Loucy (cell line): ENCODE measurements at regions not wholly inside any gene's neighbourhood (a gene's known extent, or its start where the extent isn't known, plus 50 kb on each side); places are given as distances from the start of the nearest gene placed in this dataset.

ENCODE experiments used
- CTCF ChIP-seq: fragments of 200-600 bp; sonication (generic); conservative IDR thresholded peaks from 2 replicates; pipeline ENCODE4 v1.5.1; 2014; ENCODE audit warnings: mild to moderate bottlenecking, antibody characterized with exemption, low read length
- EZH2phosphoT487 ChIP-seq: fragments of 200-600 bp; IDR thresholded peaks from 2 replicates; pipeline ENCODE4 v1.6.1; 2018; ENCODE audit warnings: antibody characterized with exemption, mild to moderate bottlenecking, moderate library complexity, borderline replicate concordance

DNA sequence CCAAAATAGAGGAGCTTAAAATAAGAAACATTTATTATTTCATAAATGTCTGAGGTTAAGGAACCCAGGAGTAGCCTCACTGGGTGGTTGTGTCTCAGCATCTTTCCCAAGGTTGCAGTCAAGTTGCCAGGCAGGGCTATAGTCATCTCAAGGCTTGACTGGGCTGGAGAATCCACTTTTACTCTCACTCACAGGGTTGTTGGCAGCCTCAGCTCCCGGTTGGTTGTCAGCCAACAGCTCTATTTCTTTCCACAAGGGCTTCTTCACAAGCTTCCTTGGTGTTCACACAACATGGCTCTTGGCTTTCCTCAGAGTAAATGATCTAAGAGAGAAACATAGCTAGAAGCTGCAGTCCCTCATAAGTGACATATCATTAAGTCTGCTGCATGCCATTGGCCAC is 55.6 kb upstream of the TEX51 start:
- TF ChIP-seq CTCF: no peak
- TF ChIP-seq EZH2phosphoT487: no peak
